Astrocyte (in vitro differentiated cells and primary cell): ENCODE measurements at regions not wholly inside any gene's neighbourhood (a gene's known extent, or its start where the extent isn't known, plus 50 kb on each side); places are given as distances from the start of the nearest gene placed in this dataset.

Experiments
- DNase-seq: peaks from one replicate; pipeline ENCODE4 v3.0.0-alpha.2; 2010; ENCODE audit warnings: low read depth
- FAIRE-seq: peaks from 2 replicates; lab custom pipeline; 2011; peaks lifted over from hg19 to GRCh38; lab: Jason Lieb, UNC
- H2AFZ ChIP-seq: 2 replicates; pipeline ENCODE4 v1.6.0; 2012; ENCODE audit warnings: low read depth, low read length, inconsistent platforms
- H3K27ac ChIP-seq: 2 replicates; pipeline ENCODE4 v1.5.1; 2011; ENCODE audit warnings: low read depth, low read length, inconsistent platforms
- H3K27me3 ChIP-seq: 2 replicates; pipeline ENCODE4 v1.6.0; 2011; ENCODE audit warnings: low read length, inconsistent platforms; ENCODE audit not compliant: insufficient read depth
- H3K36me3 ChIP-seq: 2 replicates; pipeline ENCODE4 v1.5.1; 2011; ENCODE audit warnings: low read length, inconsistent platforms; ENCODE audit not compliant: insufficient read depth
- H3K4me1 ChIP-seq: 2 replicates; pipeline ENCODE4 v1.5.1; 2011; ENCODE audit warnings: low read length, inconsistent platforms; ENCODE audit not compliant: insufficient read depth
- H3K4me2 ChIP-seq: 2 replicates; pipeline ENCODE4 v1.6.0; 2012; ENCODE audit warnings: low read length, inconsistent platforms
- H3K4me3 ChIP-seq: 2 replicates; pipeline ENCODE4 v1.5.1; 2011; ENCODE audit warnings: low read depth, mild to moderate bottlenecking, low read length, inconsistent platforms; ENCODE audit not compliant: insufficient read depth
- H3K79me2 ChIP-seq: 2 replicates; pipeline ENCODE4 v1.6.0; 2012; ENCODE audit warnings: mild to moderate bottlenecking, low read length, inconsistent platforms; ENCODE audit not compliant: insufficient read depth
- H3K9ac ChIP-seq: 2 replicates; pipeline ENCODE4 v1.6.0; 2012; ENCODE audit warnings: mild to moderate bottlenecking, low read length, inconsistent platforms
- H3K9me3 ChIP-seq: 2 replicates; pipeline ENCODE4 v1.5.1; 2012; ENCODE audit warnings: low read depth, mild to moderate bottlenecking, low read length, inconsistent platforms; ENCODE audit not compliant: insufficient read depth
- H4K20me1 ChIP-seq: 2 replicates; pipeline ENCODE4 v1.6.0; 2012; ENCODE audit warnings: low read length, inconsistent platforms; ENCODE audit not compliant: insufficient read depth
- H3K27ac Mint-ChIP-seq: one replicate; pipeline ENCODE4 v1.8.0; 2021; ENCODE audit warnings: mild to moderate bottlenecking, mixed read lengths; ENCODE audit not compliant: unreplicated experiment
- H3K27me3 Mint-ChIP-seq: one replicate; pipeline ENCODE4 v1.8.0; 2021; ENCODE audit warnings: low read depth, mixed read lengths; ENCODE audit not compliant: unreplicated experiment
- H3K36me3 Mint-ChIP-seq: one replicate; pipeline ENCODE4 v1.8.0; 2021; ENCODE audit warnings: low read depth, mixed read lengths; ENCODE audit not compliant: unreplicated experiment
- H3K4me1 Mint-ChIP-seq: one replicate; pipeline ENCODE4 v1.8.0; 2021; ENCODE audit warnings: low read depth, mixed read lengths; ENCODE audit not compliant: unreplicated experiment
- H3K4me3 Mint-ChIP-seq: one replicate; pipeline ENCODE4 v1.8.0; 2021; ENCODE audit warnings: mild to moderate bottlenecking, moderate library complexity, mixed read lengths; ENCODE audit not compliant: unreplicated experiment
- H3K9me3 Mint-ChIP-seq: one replicate; pipeline ENCODE4 v1.8.0; 2021; ENCODE audit warnings: mild to moderate bottlenecking, mixed read lengths; ENCODE audit not compliant: unreplicated experiment
- CTCF ChIP-seq: IDR thresholded peaks from 2 replicates; pipeline ENCODE4 v1.5.1; 2011; ENCODE audit warnings: low read depth, mild to moderate bottlenecking, inconsistent platforms, low read length, moderate library complexity; ENCODE audit not compliant: insufficient read depth
- EZH2 ChIP-seq: IDR thresholded peaks from 2 replicates; pipeline ENCODE4 v1.6.1; 2012; ENCODE audit warnings: mild to moderate bottlenecking, low read length, inconsistent platforms; ENCODE audit not compliant: insufficient read depth

- Mint-ChIP-seq H3K4me3 (no peak overlapping the region), H3K27me3 (peaks cover 11% of the 10 kb centered on the region)
- no peak for FAIRE-seq
Measured at GRCh38 chr2:234787114-234787513, 164.7 kb upstream of the SH3BP4 start.

DNA sequence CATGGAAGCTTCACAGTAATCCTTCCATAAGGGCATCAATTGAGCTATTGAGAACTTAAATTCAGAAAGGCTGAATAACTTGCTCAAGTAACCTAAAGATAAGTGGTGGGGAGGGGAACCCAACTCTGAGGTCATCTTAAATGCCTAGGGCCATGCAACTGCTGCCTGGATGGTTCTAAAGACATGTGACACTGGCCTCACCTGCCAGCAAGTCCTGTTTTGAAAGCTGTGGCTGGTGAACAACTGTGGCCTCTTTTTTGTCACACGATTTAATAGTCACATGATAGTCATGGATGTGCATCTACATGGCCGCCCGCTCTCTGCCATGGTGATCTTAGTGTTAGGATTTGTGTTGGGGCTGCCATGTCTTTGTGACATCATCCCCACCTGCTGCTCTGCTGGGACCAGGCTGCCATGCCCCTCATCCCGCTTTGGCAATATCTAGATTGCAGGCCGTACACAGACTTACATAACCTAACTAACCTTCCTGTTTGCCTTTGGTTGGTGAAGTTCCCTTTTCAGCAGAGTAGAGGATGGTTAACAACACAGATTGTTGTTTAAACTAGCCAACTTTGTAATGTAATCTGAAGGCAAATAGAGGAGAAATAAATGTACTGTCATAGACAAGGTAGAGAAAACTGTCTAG is 177.9 kb upstream of the SH3BP4 start:
- Histone ChIP-seq H3K79me2 (no peaks in the 10 kb centered on the region), H3K27me3 (no peaks in the 10 kb centered on the region), H3K4me3 (no peak overlapping the region), H2AFZ (no peak overlapping the region), H3K4me1 (peaks cover 33% of the 10 kb centered on the region), H3K4me2 (no peak overlapping the region), H3K27ac (no peak overlapping the region), H3K9me3 (no peaks in the 10 kb centered on the region), H3K9ac (no peak overlapping the region), H4K20me1 (no peaks in the 10 kb centered on the region), H3K36me3 (no peaks in the 10 kb centered on the region)
- no peak overlapping the region for H3K27ac Mint-ChIP-seq
- no peak for TF ChIP-seq CTCF
- TF ChIP-seq EZH2, result no peak
- no peak overlapping the region for H3K4me3 Mint-ChIP-seq
- no peaks in the 10 kb centered on the region for H3K36me3 Mint-ChIP-seq
- no peaks in the 10 kb centered on the region for H3K27me3 Mint-ChIP-seq
- DNase-seq (no peak), FAIRE-seq (no peak)
- H3K4me1 Mint-ChIP-seq, result peaks cover 40% of the 10 kb centered on the region
- peaks cover 11% of the 10 kb centered on the region for H3K9me3 Mint-ChIP-seq

More at GRCh38 chr2:234787114-234787513, 164.7 kb upstream of the SH3BP4 start:
- peaks cover 1% of the 10 kb centered on the region for H3K4me1 Mint-ChIP-seq
- Histone ChIP-seq H3K79me2 (no peaks in the 10 kb centered on the region), H4K20me1 (no peaks in the 10 kb centered on the region), H3K27me3 (no peaks in the 10 kb centered on the region), H3K9me3 (peaks cover 13% of the 10 kb centered on the region), H3K4me1 (peaks cover 5% of the 10 kb centered on the region), H3K4me2 (no peak overlapping the region), H2AFZ (no peak overlapping the region), H3K4me3 (no peak overlapping the region), H3K27ac (no peak overlapping the region), H3K9ac (no peak overlapping the region), H3K36me3 (no peaks in the 10 kb centered on the region)
- DNase-seq, result no peak
- H3K36me3 Mint-ChIP-seq, result peaks cover 4% of the 10 kb centered on the region
- H3K27ac Mint-ChIP-seq, result no peak overlapping the region
- TF ChIP-seq CTCF, result no peak
- no peak for TF ChIP-seq EZH2
- H3K9me3 Mint-ChIP-seq, result peaks cover 21% of the 10 kb centered on the region

- Histone ChIP-seq H3K4me1 (peaks cover 37% of the 10 kb centered on the region), H4K20me1 (no peaks in the 10 kb centered on the region), H3K79me2 (no peaks in the 10 kb centered on the region), H3K9me3 (no peaks in the 10 kb centered on the region), H3K4me3 (no peak overlapping the region), H3K4me2 (no peak overlapping the region), H3K36me3 (no peaks in the 10 kb centered on the region), H2AFZ (no peak overlapping the region), H3K27me3 (no peaks in the 10 kb centered on the region), H3K9ac (no peak overlapping the region), H3K27ac (no peak overlapping the region)
- Mint-ChIP-seq H3K4me3 (no peak overlapping the region), H3K36me3 (no peaks in the 10 kb centered on the region), H3K4me1 (peaks cover 42% of the 10 kb centered on the region), H3K27me3 (no peaks in the 10 kb centered on the region), H3K9me3 (peaks cover 7% of the 10 kb centered on the region), H3K27ac (no peak overlapping the region)
- FAIRE-seq, result no peak
- DNase-seq, result no peak
- TF ChIP-seq EZH2, result no peak
- no peak for TF ChIP-seq CTCF
Measured at GRCh38 chr2:234773129-234773528, 178.7 kb upstream of the SH3BP4 start.
